Naive B cell (primary cell): ENCODE measurements at regions not wholly inside any gene's neighbourhood (a gene's known extent, or its start where the extent isn't known, plus 50 kb on each side); places are given as distances from the start of the nearest gene placed in this dataset.

ENCODE experiments used
- ATAC-seq, 2 donors: fragments of 150-1000 bp; cut with Tn5 transposase; 2 replicates each; pipeline ENCODE4 v1.10.0; 2021; ENCODE audit warnings: low read depth in 2 of 2, mild to moderate bottlenecking in 2 of 2, moderate library complexity in 2 of 2
- DNase-seq: peaks from one replicate; pipeline ENCODE4 v3.0.0; 2022
- H3K27ac Mint-ChIP-seq, 6 donors: one replicate each; pipeline ENCODE4 v1.8.0; 2020 to 2022; ENCODE audit warnings: mild to moderate bottlenecking in 6 of 6, mixed read lengths in 6 of 6, moderate library complexity in 5 of 6, inconsistent platforms in 2 of 6
- H3K27me3 Mint-ChIP-seq, 3 donors: one replicate each; pipeline ENCODE4 v1.8.0; 2021 to 2022; ENCODE audit warnings: mixed read lengths in 3 of 3, mild to moderate bottlenecking in 1 of 3
- H3K36me3 Mint-ChIP-seq, 2 donors: one replicate each; pipeline ENCODE4 v1.8.0; 2020 to 2022; ENCODE audit warnings: mixed read lengths in 2 of 2, inconsistent platforms in 1 of 2, mild to moderate bottlenecking in 1 of 2
- H3K4me1 Mint-ChIP-seq, 3 donors: one replicate each; pipeline ENCODE4 v1.8.0; 2020 to 2022; ENCODE audit warnings: mixed read lengths in 3 of 3, inconsistent platforms in 1 of 3, mild to moderate bottlenecking in 1 of 3, moderate library complexity in 1 of 3
- H3K4me3 Mint-ChIP-seq, 8 donors: one replicate each; pipeline ENCODE4 v1.8.0; 2020 to 2022; ENCODE audit warnings: mild to moderate bottlenecking in 8 of 8, mixed read lengths in 8 of 8, moderate library complexity in 8 of 8, inconsistent platforms in 2 of 8
- H3K9me3 Mint-ChIP-seq, 7 donors: one replicate each; pipeline ENCODE4 v1.8.0; 2020 to 2022; ENCODE audit warnings: mixed read lengths in 7 of 7, mild to moderate bottlenecking in 5 of 7, inconsistent platforms in 2 of 7, moderate library complexity in 1 of 7

DNA sequence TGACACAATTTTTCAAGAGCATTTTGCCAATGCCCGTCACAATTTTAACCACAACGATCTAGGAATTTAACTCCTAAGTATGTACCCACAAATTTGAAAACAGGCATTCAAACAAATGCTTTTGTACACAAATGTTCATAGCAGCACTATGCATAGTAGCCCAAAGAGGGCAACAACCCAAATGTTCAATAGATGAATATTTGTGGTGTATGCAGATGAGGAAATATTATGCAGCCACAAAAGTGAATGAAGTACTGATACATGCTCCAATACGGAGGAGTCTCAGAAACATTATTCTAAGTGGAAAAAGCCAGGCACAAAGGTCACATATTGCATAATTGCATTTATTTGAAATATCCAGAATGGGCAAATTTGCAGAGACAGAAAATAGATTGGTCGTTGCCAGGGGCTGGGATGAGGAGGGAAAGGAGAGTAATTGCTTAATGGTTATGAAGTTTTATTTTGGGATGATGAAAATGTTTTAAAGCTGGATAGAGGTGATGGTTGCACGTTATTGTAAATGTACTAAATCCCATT lies 117.2 kb downstream of the PXDC1 start:
- no peak for DNase-seq
- H3K9me3 Mint-ChIP-seq = no peaks in the 10 kb centered on the region
- H3K27ac Mint-ChIP-seq = no peak overlapping the region
- no peaks in the 10 kb centered on the region for H3K4me1 Mint-ChIP-seq
- ATAC-seq = no peak
- no peaks in the 10 kb centered on the region for H3K36me3 Mint-ChIP-seq
- H3K27me3 Mint-ChIP-seq = peaks cover 0 to 13% (median 5%) of the 10 kb centered on the region in 3 donors
- no peak overlapping the region for H3K4me3 Mint-ChIP-seq

DNA sequence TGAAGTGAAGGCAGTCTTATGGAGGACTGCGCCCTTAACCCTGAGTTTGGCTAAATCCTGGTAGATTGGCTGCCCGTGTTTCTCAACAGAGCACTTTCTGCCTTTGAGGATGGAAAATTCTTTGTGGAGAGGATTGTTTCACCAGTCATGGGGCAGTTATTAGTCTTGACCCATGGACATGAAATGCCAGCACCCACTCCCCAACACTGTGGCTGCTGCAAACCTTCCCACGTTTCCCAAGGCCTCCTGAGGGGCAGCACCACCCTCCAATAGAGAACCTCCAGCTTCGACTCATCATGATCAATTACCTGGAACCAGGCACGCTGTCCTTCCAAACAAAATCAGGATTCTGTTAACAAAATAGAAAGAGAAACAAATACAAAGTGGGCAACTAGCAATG lies 117.8 kb downstream of the PXDC1 start:
- ATAC-seq (no peak), DNase-seq (no peak)
- no peak overlapping the region for H3K27ac Mint-ChIP-seq
- H3K36me3 Mint-ChIP-seq = no peaks in the 10 kb centered on the region
- H3K4me3 Mint-ChIP-seq = no peak overlapping the region
- peaks cover 0 to 13% (median 4%) of the 10 kb centered on the region in 3 donors for H3K27me3 Mint-ChIP-seq
- H3K4me1 Mint-ChIP-seq = no peaks in the 10 kb centered on the region
- H3K9me3 Mint-ChIP-seq = no peaks in the 10 kb centered on the region

- Mint-ChIP-seq H3K9me3 (no peaks in the 10 kb centered on the region), H3K4me1 (no peaks in the 10 kb centered on the region), H3K27ac (no peak overlapping the region), H3K36me3 (no peaks in the 10 kb centered on the region), H3K27me3 (peaks cover 10 to 14% (median 10%) of the 10 kb centered on the region in 3 donors), H3K4me3 (no peak overlapping the region)
- DNase-seq (no peak), ATAC-seq (no peak)
These were observed 119.6 kb downstream of the PXDC1 start for GRCh38 chr6:3631877-3632276.

GRCh38 chr6:3631186-3631585 lies 120.3 kb downstream of the PXDC1 start:
- H3K36me3 Mint-ChIP-seq = no peaks in the 10 kb centered on the region
- H3K9me3 Mint-ChIP-seq = no peaks in the 10 kb centered on the region
- no peak overlapping the region for H3K4me3 Mint-ChIP-seq
- no peak overlapping the region for H3K27ac Mint-ChIP-seq
- no peaks in the 10 kb centered on the region for H3K4me1 Mint-ChIP-seq
- no peak for DNase-seq
- ATAC-seq = no peak
- H3K27me3 Mint-ChIP-seq = peaks cover 9 to 16% (median 11%) of the 10 kb centered on the region in 3 donors

DNA sequence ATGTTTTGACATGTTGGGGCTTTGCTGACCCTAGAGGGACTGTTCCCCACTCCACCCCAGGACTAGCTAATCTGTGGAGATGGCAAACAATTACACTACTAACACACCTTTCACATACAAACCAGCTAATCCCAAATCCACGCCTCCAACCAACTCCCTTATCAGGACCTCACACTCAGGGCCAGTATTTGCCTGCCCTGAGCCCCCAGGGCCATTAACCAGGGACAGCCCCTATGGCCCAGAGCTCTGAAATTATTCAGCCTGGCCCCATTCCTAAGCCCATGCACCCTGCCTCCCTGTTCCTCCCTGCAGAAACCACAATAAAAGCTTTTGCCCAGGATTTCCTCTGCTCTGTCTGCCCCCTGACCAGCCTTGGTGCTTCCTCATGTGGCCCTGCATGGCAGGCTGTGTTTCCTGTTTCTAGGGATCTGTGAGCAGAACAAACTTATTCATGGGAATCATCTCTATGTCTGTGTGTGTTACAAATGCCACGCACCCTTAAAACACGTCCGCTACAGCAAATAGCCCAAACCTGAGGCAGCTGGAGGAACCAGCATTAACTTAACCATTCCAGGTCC lies 121.2 kb downstream of the PXDC1 start:
- no peak for ATAC-seq
- no peak for DNase-seq
- no peaks in the 10 kb centered on the region for H3K9me3 Mint-ChIP-seq
- no peak overlapping the region for H3K4me3 Mint-ChIP-seq
- H3K36me3 Mint-ChIP-seq = no peaks in the 10 kb centered on the region
- H3K4me1 Mint-ChIP-seq = no peaks in the 10 kb centered on the region
- no peak overlapping the region for H3K27ac Mint-ChIP-seq
- peaks cover 5 to 24% (median 15%) of the 10 kb centered on the region in 3 donors for H3K27me3 Mint-ChIP-seq

- H3K36me3 Mint-ChIP-seq = no peaks in the 10 kb centered on the region
- H3K9me3 Mint-ChIP-seq = no peaks in the 10 kb centered on the region
- peaks cover 9 to 44% (median 27%) of the 10 kb centered on the region in 3 donors for H3K27me3 Mint-ChIP-seq
- no peak overlapping the region for H3K4me3 Mint-ChIP-seq
- no peak for ATAC-seq
- H3K27ac Mint-ChIP-seq = no peak overlapping the region
- no peak for DNase-seq
- H3K4me1 Mint-ChIP-seq = peaks cover 0 to 5% (median 3%) of the 10 kb centered on the region in 3 donors
These were observed 123.3 kb downstream of the PXDC1 start for GRCh38 chr6:3627956-3628835.

GRCh38 chr6:3627501-3627900 lies 124.0 kb downstream of the PXDC1 start:
- no peaks in the 10 kb centered on the region for H3K9me3 Mint-ChIP-seq
- ATAC-seq (no peak), DNase-seq (no peak)
- H3K27me3 Mint-ChIP-seq = peaks cover 9 to 47% (median 28%) of the 10 kb centered on the region in 3 donors
- no peak overlapping the region for H3K4me3 Mint-ChIP-seq
- H3K27ac Mint-ChIP-seq = no peak overlapping the region
- peaks cover 0 to 5% (median 3%) of the 10 kb centered on the region in 3 donors for H3K4me1 Mint-ChIP-seq
- no peaks in the 10 kb centered on the region for H3K36me3 Mint-ChIP-seq

GRCh38 chr6:3625980-3626563 lies 125.4 kb downstream of the PXDC1 start:
- H3K4me3 Mint-ChIP-seq = no peak overlapping the region
- no peaks in the 10 kb centered on the region for H3K9me3 Mint-ChIP-seq
- H3K4me1 Mint-ChIP-seq = peaks cover 0 to 5% (median 3%) of the 10 kb centered on the region in 3 donors
- DNase-seq (no peak), ATAC-seq (no peak)
- peaks cover 9 to 52% (median 28%) of the 10 kb centered on the region in 3 donors for H3K27me3 Mint-ChIP-seq
- no peak overlapping the region for H3K27ac Mint-ChIP-seq
- no peaks in the 10 kb centered on the region for H3K36me3 Mint-ChIP-seq

GRCh38 chr6:3625149-3625979 lies 126.1 kb downstream of the PXDC1 start:
- Mint-ChIP-seq H3K36me3 (no peaks in the 10 kb centered on the region), H3K4me1 (peaks cover 0 to 5% (median 3%) of the 10 kb centered on the region in 3 donors), H3K27me3 (peaks cover 9 to 52% (median 28%) of the 10 kb centered on the region in 3 donors)

GRCh38 chr6:3624250-3625136 lies 127.0 kb downstream of the PXDC1 start:
- Mint-ChIP-seq H3K4me3 (no peak overlapping the region), H3K36me3 (no peaks in the 10 kb centered on the region), H3K27me3 (peaks cover 9 to 52% (median 28%) of the 10 kb centered on the region in 3 donors), H3K4me1 (peaks cover 0 to 5% (median 3%) of the 10 kb centered on the region in 3 donors), H3K9me3 (no peaks in the 10 kb centered on the region), H3K27ac (no peak overlapping the region)
- ATAC-seq = no peak
- DNase-seq = no peak

More at GRCh38 chr6:3625149-3625979, 126.1 kb downstream of the PXDC1 start:
- ATAC-seq (no peak), DNase-seq (no peak)
- no peaks in the 10 kb centered on the region for H3K9me3 Mint-ChIP-seq
- H3K4me3 Mint-ChIP-seq = no peak overlapping the region
- H3K27ac Mint-ChIP-seq = no peak overlapping the region

DNA sequence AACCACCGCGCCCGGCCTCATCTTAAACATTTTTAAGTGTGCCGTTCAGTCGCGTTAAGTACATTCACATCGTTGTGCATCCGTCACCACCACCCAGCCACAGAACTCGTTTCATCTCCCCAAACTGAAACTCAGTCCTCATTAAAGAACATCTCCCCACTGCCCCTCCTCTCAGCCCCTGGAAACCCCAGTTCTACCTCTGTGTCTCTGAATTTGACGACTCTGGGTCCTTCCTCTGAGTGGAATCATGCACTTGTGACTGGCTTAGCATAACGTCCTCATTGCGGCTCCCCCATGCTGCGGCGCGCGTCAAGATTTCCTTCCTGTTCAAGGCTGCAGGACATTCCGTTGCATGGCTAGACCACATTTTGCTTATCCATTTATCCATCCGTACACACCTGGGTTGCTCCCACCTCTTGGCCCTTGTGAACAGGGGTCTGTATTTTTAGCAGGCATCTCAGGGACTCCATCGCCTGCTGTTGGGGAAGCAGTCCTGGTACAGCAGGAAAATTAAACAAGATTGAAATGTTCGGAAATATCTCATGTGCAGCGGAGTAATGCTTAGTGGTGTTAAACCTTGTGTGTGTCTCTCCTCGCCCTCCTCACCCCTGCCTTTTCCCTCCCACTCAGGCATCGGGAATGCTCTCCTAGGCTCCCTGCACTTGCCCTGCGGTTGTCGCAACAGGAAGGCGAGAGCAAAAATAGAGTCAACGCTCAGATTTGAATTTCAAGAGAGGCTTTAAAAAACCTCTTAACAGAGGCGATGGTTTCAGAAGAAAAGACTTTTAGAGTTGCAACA lies 127.9 kb downstream of the PXDC1 start:
- no peak for ATAC-seq
- Mint-ChIP-seq H3K4me1 (peaks cover 0 to 5% (median 3%) of the 10 kb centered on the region in 3 donors), H3K27me3 (peaks cover 9 to 52% (median 28%) of the 10 kb centered on the region in 3 donors), H3K4me3 (no peak overlapping the region), H3K27ac (no peak overlapping the region), H3K9me3 (no peaks in the 10 kb centered on the region), H3K36me3 (no peaks in the 10 kb centered on the region)
- DNase-seq = no peak

DNA sequence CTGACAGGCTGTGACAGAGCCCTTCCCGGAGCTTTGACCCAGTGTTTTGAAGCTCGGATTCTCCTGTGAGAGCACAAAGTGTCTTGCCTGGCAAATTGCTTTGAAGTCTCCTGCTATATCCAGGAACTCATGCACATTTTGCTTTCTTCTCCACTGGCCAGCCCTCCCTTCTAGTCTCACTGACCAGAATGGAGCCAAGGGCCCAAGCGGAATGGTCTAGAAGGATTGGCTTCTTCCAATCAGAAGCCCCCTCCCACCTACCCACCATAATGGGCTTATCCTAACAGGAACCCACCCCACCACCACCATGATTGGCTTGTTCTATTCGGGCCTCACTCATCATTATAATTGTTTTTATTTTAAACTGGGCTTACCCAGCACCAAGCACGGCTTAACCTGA lies 130.1 kb downstream of the PXDC1 start:
- Mint-ChIP-seq H3K36me3 (no peaks in the 10 kb centered on the region), H3K4me1 (peaks cover 0 to 5% (median 3%) of the 10 kb centered on the region in 3 donors), H3K4me3 (no peak overlapping the region), H3K9me3 (no peaks in the 10 kb centered on the region), H3K27me3 (peaks cover 4 to 37% (median 18%) of the 10 kb centered on the region in 3 donors), H3K27ac (no peak overlapping the region)
- no peak for DNase-seq
- ATAC-seq = no peak
